Transverse colon (tissue), 4 donors: ENCODE measurements at regions not wholly inside any gene's neighbourhood (a gene's known extent, or its start where the extent isn't known, plus 50 kb on each side); places are given as distances from the start of the nearest gene placed in this dataset.

Experiments used
- EP300 ChIP-seq: sonication (generic); formaldehyde crosslinking; IDR thresholded peaks from one replicate; pipeline ENCODE4 v1.6.1; 2017; ENCODE audit warnings: antibody characterized with exemption, low read depth
- POLR2A ChIP-seq: fragments of 450-650 bp; IDR thresholded peaks from one replicate; pipeline ENCODE4 v1.6.1; 2016; ENCODE audit warnings: antibody characterized with exemption, mild to moderate bottlenecking, moderate library complexity
- POLR2AphosphoS5 ChIP-seq, 3 donors: sonication (generic); formaldehyde crosslinking; IDR thresholded peaks; one replicate each; pipeline ENCODE4 v1.6.1; 2016; ENCODE audit warnings: antibody characterized with exemption in 3 of 3
- TF ChIP-seq, protein P1 (sequence below), 5 experiments: fragments of 200-600 bp in 3 of 5; fragments of 450-650 bp in 2 of 5; sonication (generic) in 3 of 5; IDR thresholded peaks; 1 replicate in 2 of 5; 2 replicates in 3 of 5; pipeline ENCODE4 v1.5.1; 2016 to 2017; ENCODE audit warnings: antibody characterized with exemption in 5 of 5, inconsistent platforms in 3 of 5, mild to moderate bottlenecking in 2 of 5, moderate library complexity in 1 of 5

DNA sequence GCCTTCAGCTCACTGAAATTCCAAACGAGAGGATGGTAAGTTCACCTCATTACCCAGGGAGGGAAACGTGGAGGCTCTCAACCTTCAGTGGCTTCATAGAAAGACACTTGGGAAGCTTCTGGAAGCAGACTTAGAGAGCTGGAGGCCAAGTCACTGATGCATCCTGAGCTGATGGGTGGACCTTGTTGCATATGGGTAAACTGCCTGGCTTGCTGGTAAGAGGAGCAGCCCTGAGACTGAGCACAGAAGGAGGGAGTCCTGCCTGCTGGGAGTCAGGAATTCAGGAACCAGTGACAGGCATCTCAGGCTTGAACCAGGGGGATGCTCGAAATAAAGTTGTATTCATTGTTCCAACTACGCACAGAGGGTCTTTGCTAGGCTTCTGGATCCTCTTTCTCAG, 66.5 kb upstream of the NPAS2 start:
- TF ChIP-seq POLR2A (no peak), EP300 (no peak), POLR2AphosphoS5 (IDR thresholded peaks at IDR 0.05) (no peak)
- TF ChIP-seq, protein P1, sequence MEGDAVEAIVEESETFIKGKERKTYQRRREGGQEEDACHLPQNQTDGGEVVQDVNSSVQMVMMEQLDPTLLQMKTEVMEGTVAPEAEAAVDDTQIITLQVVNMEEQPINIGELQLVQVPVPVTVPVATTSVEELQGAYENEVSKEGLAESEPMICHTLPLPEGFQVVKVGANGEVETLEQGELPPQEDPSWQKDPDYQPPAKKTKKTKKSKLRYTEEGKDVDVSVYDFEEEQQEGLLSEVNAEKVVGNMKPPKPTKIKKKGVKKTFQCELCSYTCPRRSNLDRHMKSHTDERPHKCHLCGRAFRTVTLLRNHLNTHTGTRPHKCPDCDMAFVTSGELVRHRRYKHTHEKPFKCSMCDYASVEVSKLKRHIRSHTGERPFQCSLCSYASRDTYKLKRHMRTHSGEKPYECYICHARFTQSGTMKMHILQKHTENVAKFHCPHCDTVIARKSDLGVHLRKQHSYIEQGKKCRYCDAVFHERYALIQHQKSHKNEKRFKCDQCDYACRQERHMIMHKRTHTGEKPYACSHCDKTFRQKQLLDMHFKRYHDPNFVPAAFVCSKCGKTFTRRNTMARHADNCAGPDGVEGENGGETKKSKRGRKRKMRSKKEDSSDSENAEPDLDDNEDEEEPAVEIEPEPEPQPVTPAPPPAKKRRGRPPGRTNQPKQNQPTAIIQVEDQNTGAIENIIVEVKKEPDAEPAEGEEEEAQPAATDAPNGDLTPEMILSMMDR (IDR thresholded peaks at IDR 0.05), result no peak
